PC-3 (cell line): ENCODE measurements at regions not wholly inside any gene's neighbourhood (a gene's known extent, or its start where the extent isn't known, plus 50 kb on each side); places are given as distances from the start of the nearest gene placed in this dataset.

Experiments used
- EZH2 ChIP-seq: fragments of 300-600 bp; sonication (generic); IDR thresholded peaks from one replicate; pipeline ENCODE4 v1.6.1; 2017; ENCODE audit warnings: antibody characterized with exemption, mild to moderate bottlenecking, low read length; ENCODE audit not compliant: unreplicated experiment
- TF ChIP-seq, protein P1 (sequence below): fragments of 300-600 bp; sonication (generic); conservative IDR thresholded peaks from 2 replicates; pipeline ENCODE4 v1.5.1; 2017; ENCODE audit warnings: antibody characterized with exemption, low read depth, mild to moderate bottlenecking, low read length

DNA sequence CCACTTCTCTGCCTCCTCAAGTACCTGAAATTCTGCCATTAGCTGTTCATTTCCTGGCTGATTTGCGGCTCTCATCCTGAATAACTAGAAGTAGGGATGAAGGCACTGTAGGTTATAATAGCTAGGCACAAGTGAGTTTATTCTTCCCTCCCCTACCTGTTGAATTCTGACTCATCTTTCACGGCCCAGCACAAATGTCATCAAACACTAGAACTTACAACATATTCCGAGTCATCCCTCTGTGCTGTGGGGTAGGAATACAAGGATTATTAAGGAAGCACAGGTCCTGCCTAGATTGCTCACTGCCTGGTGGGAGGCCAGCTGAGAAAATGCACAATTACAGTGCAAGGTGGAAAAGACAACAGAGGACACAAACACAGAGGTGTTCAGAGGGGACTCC lies 103.7 kb upstream of the ASIC2 start:
- TF ChIP-seq, protein P1, sequence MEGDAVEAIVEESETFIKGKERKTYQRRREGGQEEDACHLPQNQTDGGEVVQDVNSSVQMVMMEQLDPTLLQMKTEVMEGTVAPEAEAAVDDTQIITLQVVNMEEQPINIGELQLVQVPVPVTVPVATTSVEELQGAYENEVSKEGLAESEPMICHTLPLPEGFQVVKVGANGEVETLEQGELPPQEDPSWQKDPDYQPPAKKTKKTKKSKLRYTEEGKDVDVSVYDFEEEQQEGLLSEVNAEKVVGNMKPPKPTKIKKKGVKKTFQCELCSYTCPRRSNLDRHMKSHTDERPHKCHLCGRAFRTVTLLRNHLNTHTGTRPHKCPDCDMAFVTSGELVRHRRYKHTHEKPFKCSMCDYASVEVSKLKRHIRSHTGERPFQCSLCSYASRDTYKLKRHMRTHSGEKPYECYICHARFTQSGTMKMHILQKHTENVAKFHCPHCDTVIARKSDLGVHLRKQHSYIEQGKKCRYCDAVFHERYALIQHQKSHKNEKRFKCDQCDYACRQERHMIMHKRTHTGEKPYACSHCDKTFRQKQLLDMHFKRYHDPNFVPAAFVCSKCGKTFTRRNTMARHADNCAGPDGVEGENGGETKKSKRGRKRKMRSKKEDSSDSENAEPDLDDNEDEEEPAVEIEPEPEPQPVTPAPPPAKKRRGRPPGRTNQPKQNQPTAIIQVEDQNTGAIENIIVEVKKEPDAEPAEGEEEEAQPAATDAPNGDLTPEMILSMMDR: no peak
- TF ChIP-seq EZH2: no peak
